Urothelium cell line (cell line): ENCODE measurements at regions not wholly inside any gene's neighbourhood (a gene's known extent, or its start where the extent isn't known, plus 50 kb on each side); places are given as distances from the start of the nearest gene placed in this dataset.

ENCODE experiments used
- DNase-seq: peaks from one replicate; pipeline ENCODE4 v3.0.0; 2011; ENCODE audit warnings: low spot score, mixed read lengths
- FAIRE-seq: peaks from 2 replicates; lab custom pipeline; 2011; peaks lifted over from hg19 to GRCh38; lab: Jason Lieb, UNC

GRCh38 chr13:34210341-34210740 lies 392.4 kb downstream of the RFC3 start:
- no peak for FAIRE-seq
- no peak for DNase-seq

- FAIRE-seq, result no peak
- no peak for DNase-seq
Measured at GRCh38 chr13:34214686-34215085, 396.7 kb downstream of the RFC3 start.

DNA sequence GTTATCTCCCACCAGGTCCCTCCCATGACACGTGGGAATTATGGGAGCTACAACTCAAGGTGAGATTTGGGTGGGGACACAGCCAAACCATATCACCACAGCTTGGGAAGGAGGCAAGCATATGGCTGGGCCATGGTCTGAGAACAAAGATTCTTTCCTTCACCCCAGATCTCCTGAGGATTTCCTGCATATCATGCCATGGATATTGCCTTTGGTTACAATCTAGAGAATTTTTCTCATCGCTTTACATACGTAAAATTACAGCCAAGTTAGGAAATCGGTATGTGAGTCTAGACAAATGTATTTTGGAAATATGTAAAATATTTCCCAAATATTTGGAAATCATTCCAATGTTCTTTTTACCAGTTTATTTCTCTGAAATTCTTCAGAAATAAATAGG lies 398.3 kb downstream of the RFC3 start:
- no peak for FAIRE-seq

GRCh38 chr13:34217343-34218025 lies 399.5 kb downstream of the RFC3 start:
- DNase-seq (no peak), FAIRE-seq (no peak)

More for the DNA sequence above, 398.3 kb downstream of the RFC3 start:
- DNase-seq, result no peak

DNA sequence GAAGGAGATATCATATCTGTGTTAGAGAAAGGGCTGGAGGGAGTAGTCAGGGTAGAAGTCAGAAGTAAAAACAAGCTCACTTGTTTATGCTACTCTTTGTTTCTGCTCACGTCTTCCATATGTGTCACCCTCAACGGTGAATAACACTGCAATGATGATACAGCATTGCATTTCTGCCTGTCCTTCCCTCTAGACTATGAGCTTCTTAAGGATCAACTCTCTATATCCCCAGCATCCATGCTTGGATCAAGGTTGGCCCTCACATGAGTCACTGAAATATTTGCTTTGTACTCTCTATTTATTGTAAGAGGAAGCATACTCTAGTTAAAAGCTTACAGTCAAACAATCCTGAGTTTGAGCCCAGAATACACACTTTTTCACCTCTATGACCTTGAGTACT lies 406.0 kb downstream of the RFC3 start:
- FAIRE-seq (no peak), DNase-seq (no peak)

- FAIRE-seq (no peak), DNase-seq (no peak)
Measured at GRCh38 chr13:34224877-34225276, 406.9 kb downstream of the RFC3 start.

DNA sequence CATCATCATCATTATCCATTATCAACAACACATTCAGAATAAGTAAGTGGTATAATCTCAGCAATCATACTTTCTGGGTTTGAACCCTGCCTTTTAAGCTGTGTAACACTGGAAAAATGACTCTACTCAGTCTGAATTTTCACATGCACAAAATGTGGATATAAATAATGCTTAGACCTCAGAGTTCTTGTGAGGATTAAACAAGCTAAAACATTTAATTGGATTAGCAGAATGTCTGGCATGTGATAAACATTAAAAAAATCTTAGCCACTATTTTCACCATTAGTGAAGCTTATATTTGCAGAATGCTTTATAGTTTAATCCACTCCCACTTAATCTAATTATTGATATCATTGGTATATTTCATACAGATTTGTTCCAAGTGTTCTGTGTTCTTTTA lies 412.3 kb downstream of the RFC3 start:
- no peak for DNase-seq
- no peak for FAIRE-seq

GRCh38 chr13:34241332-34241731 lies 423.4 kb downstream of the RFC3 start:
- DNase-seq (no peak), FAIRE-seq (no peak)

- FAIRE-seq, result no peak
Measured at GRCh38 chr13:34243403-34243802, 425.5 kb downstream of the RFC3 start.

GRCh38 chr13:34246511-34246910 lies 428.6 kb downstream of the RFC3 start:
- DNase-seq, result peak; percentile 19

More at GRCh38 chr13:34243403-34243802, 425.5 kb downstream of the RFC3 start:
- DNase-seq, result no peak

DNA sequence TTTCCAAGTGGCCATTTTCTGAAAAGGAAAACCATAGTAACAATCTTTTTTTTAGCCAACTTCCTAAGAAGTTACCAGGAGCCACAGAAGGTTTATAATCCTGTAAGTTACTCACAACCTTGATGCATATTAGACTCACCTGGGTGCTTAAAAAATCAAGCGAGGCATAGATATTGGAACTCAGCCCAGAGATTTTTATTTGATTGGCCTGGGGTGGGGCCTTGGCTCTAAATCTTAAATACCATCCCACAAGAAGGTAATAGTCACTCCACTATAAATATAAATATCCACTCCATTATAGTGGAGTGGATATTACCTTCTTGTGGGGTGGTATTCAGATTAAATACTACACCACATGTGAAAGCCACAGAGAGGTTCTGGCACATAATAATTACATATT lies 429.6 kb downstream of the RFC3 start:
- no peak for FAIRE-seq
- DNase-seq, result no peak

More at GRCh38 chr13:34246511-34246910, 428.6 kb downstream of the RFC3 start:
- FAIRE-seq, result no peak

GRCh38 chr13:34249546-34250039 lies 431.6 kb downstream of the RFC3 start:
- no peak for FAIRE-seq
- DNase-seq, result no peak

- DNase-seq, result no peak
- no peak for FAIRE-seq
Measured at GRCh38 chr13:34250151-34250670, 432.3 kb downstream of the RFC3 start.

DNA sequence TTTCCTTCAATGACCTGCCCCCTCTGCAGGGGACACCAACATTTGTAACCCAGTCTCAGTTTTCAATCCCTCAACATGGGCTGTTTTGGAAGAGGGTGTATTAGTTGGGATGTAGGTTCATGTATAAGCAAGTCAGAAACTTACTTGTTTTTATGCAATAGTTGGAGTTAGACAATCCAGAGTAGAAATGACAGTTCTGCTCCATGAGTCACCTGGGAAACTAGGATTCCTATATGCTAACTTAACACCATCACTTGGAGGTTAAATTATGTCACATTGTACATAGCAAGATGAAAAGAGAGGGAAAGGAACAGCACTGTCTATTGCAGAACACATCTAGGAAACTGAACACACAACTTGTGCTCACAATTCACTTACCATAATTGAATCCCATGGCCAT lies 436.4 kb downstream of the RFC3 start:
- DNase-seq (no peak), FAIRE-seq (no peak)

DNA sequence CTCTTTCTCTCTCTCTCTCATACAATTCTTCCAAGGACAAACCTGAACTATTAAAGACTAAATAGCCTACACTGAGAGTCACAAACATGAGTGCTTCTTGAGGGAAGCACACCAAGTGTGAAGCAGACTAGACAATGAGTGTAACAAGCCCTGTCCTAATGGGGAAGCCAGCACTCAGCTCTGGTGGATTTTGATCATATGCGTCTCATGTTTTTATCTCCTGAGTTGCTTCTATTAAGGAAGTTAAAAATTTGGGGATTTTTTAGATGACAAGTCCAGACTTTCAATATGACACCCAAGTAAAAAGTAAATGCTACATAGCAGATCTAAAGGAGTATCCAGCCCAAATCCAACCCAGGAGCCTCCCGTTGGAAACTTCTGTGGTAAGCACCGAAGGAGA lies 437.8 kb downstream of the RFC3 start:
- DNase-seq, result no peak
- no peak for FAIRE-seq

- no peak for FAIRE-seq
- no peak for DNase-seq
Measured at GRCh38 chr13:34256236-34256635, 438.3 kb downstream of the RFC3 start.

DNA sequence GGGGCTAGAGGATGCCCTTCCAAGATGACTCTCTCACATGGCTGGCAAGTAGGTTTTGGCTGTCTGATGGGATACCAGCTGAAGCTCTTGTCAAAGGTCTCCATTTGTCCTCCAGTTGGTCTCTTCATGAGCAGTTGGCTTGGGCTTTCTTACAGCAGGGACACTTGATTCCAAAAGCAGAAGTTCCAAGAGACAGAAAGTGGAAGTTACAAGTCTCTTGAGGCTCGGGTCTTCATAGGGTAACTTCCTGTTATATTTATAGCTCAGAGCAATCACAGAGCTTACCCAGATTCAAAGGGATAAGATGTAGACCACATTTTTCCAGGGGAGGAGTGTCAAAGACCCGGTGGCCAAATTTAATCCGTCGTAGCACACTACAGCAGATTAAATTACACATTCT lies 440.0 kb downstream of the RFC3 start:
- FAIRE-seq (no peak), DNase-seq (no peak)

- DNase-seq, result no peak
- no peak for FAIRE-seq
Measured at GRCh38 chr13:34258646-34259386, 440.9 kb downstream of the RFC3 start.

DNA sequence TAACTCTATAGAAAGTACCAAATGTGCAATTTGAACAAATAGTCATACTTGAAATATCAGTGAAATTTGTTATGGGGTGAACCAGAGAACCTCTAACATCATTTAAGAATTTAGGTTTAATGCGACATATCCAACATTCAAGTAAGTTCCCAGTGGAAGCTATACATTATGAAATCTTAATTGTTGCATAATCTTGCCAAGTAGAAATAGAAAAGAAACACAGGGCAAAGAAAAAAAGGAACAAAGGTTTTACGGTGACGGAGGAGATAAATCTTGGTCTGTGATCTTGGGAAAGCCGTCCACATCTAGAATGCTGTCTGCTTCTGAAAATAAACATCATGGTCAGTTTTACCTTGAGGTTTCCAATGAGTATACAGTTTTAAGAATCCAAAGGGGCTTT lies 445.7 kb downstream of the RFC3 start:
- FAIRE-seq (no peak), DNase-seq (no peak)

GRCh38 chr13:34265046-34265679 lies 447.2 kb downstream of the RFC3 start:
- no peak for FAIRE-seq

GRCh38 chr13:34276764-34277163 lies 458.8 kb downstream of the RFC3 start:
- no peak for FAIRE-seq

More at GRCh38 chr13:34265046-34265679, 447.2 kb downstream of the RFC3 start:
- DNase-seq, result no peak

More at GRCh38 chr13:34276764-34277163, 458.8 kb downstream of the RFC3 start:
- no peak for DNase-seq
